Dedifferentiated amniotic fluid mesenchymal stem cell (primary cell): ENCODE measurements at regions not wholly inside any gene's neighbourhood (a gene's known extent, or its start where the extent isn't known, plus 50 kb on each side); places are given as distances from the start of the nearest gene placed in this dataset.
"Not testable (repeated sequence)": the region's sequence is repeated elsewhere in the genome, so short reads cannot be mapped to it uniquely, and the experiment has no call there.

Source experiments
- DNase-seq: peaks from one replicate; pipeline ENCODE4 v3.0.0-alpha.2; 2016; ENCODE audit errors: extremely low spot score

DNA sequence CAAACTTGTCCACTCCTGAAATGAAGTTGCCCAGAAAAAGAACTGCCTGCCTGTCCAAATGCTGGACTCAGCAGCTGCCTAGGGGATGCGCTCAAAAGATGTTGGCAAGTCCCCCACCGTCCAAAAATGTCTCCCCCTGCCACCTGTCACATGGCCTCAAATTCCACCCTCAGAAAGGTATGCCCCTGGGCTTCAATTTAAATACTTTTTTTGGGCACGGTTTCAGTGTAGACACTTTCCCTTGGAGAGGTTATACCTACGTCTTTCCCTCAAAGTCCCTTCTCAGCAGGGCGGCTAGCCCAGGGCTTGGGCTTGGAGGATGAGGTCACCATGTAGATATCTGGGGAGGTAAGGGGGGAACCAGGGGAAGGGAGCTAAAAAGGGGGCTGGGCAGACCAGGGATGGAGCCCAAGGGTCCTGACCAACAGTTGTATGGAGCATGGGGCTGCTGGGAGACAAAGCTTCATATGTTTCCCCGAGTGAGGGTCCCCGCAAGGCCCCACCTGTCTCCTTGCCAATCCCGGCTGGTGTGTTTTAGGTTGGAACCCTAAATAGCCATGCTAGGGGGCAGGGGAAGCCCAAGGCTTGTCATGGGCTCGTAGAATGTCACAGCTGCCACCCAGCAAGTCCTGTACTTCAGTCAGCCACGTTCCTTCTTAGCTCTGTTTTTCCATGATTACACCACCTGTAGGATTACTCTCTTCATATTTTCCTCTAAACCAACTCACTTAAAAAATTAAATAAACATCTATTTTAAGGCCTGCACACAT is 131.2 kb upstream of the TBX3 start:
- no peak for DNase-seq

- peak; percentile 26 for DNase-seq
Measured at GRCh38 chr12:114812858-114813761, 129.1 kb upstream of the TBX3 start.

DNA sequence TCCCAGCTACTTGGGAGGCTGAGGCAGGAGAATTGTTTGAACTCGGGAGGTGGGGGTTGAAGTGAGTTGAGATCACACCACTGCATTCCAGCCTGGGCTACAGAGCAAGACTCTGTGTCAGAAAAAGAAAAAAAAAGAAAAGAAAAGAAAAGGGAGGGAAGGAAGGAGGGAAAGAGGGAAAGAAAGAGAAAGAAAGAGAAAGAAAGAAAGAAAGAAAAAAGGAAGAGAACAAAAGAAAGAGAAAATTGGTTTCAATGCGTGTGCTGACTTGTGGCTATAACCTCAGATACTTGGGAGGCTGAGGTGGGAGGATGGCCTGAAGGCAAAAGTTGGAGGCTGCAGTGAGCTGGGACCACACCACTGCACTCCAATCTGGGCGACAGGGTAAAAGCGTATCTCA is 128.4 kb upstream of the TBX3 start:
- no peak for DNase-seq

- no peak for DNase-seq
Measured at GRCh38 chr12:114809097-114809496, 125.1 kb upstream of the TBX3 start.

GRCh38 chr12:114801381-114801780 is 117.4 kb upstream of the TBX3 start:
- not testable (repeated sequence) for DNase-seq

DNA sequence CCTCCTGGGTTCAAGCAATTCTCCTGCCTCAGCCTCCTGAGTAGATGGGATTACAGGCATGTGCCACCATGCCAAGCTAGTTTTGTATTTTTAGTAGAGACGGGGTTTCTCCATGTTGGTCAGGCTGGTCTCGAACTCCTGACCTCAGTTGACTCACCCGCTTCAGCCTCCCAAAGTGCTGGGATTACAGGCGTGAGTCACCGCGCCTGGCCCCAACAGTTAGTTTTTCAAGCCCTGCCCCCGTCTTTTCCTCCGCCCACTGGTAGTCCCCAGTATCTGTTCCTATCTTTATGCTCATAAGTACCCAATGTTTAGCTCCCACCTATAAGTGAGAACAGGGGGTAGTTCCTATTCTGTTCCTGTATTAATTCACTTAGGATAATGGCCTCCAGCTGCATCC is 116.6 kb upstream of the TBX3 start:
- DNase-seq: not testable (repeated sequence)

- DNase-seq: no peak
Measured at GRCh38 chr12:114799574-114800487, 115.9 kb upstream of the TBX3 start.

DNA sequence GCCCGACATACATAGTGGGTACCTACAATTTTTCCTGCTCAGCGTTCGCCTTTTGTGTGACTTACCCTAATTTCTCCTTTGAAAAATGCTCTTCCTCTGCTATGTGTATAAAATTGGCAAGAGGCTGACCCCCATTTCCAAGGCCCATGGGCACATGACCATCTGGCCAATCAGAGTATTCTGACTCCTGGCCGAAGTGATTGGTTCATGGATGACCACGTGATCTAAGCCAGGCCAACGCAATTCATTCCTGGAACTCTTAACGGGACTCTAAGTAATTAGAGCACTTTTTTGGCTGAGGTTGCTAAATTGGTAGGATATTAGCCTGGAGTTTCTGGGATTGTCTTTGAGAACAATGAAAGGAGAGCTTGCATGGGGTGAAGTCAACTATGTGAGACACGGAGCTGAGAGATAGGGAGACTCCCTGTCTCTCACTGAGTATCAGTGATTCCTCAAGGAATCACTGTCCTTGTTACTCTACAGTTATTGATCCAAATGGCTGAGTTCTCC is 110.1 kb upstream of the TBX3 start:
- no peak for DNase-seq

GRCh38 chr12:114790276-114790675 is 106.3 kb upstream of the TBX3 start:
- DNase-seq: no peak

- DNase-seq: no peak
Measured at GRCh38 chr12:114789821-114790220, 105.8 kb upstream of the TBX3 start.

DNA sequence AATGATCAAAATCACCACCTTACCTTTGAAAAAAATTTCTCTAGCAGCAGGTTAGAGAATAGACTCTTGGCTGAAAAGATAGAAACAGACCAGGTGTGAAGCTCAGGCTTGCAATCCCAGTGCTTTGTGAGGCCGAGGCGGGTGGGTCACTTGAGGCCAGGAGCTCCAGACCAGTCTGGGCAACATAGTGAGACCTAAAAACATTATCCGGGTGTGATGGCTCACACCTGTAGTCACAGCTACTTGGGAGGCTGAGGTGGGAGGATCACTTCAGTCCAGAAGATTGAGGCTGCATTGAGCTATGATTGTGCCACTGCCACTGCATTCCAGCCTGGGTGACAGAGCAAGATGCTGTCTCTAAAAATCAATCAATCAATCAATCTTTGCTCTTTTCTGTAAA is 105.3 kb upstream of the TBX3 start:
- no peak for DNase-seq

DNA sequence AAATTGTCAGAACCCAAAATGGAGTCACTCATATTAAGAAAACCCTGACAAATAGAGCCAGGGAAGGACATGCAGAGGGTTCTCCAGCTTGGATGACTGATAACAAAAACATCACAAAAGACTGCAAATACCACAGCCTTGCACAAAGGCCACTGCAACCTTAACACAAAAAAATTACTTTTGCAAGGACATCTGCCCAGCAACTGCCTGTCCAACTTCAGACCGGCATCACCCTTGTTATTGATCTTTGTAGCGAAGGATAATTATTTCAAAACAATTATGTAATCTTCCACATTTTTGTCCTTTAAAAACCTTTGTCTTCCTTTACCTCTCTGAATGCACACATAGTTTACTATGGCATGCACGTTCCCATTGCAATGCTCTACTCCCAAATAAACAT is 100.6 kb upstream of the TBX3 start:
- DNase-seq: no peak

DNA sequence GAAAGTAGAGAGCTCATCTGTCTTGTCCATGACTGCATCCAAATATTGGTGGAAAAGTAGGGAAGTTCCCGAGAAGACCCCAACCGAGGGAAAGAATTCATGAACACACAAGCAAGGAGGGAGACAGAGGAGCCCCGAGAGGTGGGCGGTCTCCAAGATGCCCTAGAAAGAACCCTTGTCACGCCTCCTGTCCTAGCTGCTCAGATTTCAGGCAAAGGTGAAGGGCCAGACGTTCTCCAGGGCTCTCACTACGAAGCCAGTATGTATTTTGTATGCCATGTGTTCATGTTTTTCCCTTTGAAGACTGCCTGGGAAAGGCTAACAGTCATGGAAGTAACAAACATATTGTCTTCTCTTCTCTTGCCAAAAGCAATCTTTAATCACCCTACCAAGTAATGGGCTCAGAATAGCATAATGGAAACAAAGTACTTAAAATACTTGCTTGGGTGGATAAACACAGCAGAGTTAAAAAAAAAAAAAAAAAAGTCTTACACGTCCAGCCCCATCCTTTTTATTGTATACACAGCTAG is 99.2 kb upstream of the TBX3 start:
- no peak for DNase-seq

DNA sequence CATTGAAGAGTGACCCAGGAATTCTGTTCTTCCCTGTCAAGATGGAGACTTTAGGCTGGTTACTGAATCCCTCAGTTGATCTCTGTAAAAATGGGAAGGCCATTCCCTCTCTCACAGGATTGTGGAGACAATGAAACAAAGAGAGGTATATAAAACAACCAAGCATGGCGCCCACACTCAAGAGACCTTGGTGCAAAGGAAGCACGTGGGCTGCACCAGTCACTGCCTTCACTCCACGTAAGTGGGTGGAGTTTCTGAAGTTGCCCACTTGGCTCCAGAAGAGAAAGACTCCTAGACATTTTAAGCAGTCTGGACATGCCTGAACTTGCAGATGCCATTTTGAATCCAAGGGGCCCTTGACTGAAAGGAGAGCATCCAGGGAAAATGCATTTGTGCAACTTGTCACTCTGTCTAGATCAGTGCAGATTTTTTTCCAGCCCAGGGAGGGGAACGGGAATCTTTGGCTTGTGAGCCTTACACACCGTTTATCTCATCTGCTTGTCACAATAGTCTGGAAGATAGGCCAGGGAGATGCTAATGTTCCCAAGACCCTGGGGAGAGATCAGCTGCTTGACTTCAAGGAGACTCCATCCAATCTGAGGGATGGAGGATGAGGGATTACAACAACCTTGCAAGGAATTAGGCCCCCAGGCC is 96.9 kb upstream of the TBX3 start:
- DNase-seq: no peak

GRCh38 chr12:114779647-114780046 is 95.7 kb upstream of the TBX3 start:
- no peak for DNase-seq

DNA sequence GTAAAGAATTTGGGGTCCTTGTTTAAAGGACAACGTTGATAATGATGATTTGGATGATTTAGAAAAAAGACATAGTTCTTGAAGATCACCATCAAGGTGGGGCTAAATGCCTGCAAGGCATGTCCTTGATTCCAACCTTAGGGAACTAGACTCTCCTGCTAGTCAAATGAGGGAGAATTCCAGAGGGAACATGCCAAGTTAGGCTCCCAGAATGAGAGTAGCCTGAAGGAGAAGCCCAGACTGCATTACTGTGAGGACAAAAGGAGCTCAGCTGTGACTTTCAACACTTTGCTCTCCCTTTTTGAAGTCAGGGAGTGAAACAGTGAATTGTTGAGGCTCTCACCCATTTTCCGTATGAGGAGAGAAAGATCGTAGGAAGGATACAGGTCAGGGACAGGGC is 95.2 kb upstream of the TBX3 start:
- DNase-seq: no peak

- DNase-seq: no peak
Measured at GRCh38 chr12:114776731-114777442, 92.9 kb upstream of the TBX3 start.

GRCh38 chr12:114774699-114775098 is 90.7 kb upstream of the TBX3 start:
- DNase-seq: no peak

DNA sequence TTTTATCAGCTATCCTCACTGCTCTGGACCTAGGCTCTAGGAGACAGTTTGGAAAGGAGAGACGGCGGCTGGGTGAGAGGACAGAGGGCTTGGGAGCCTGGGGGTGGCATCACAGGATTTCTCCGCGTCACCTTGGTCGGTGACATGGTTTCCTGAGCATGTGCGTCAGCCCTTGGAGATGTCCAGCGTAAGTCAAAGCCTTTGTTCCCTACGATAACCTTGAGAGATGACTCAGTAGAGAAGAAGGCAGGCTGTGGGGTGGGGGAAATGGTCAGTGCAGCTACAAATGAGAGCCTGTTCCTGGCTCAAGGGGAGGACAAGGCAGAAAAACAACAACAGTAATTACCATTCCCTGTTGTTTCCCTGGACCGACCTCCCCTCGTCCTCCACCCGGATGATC is 90.2 kb upstream of the TBX3 start:
- DNase-seq: no peak

- DNase-seq: no peak
Measured at GRCh38 chr12:114770323-114770722, 86.3 kb upstream of the TBX3 start.
